HCT116 (cell line): ENCODE measurements at regions not wholly inside any gene's neighbourhood (a gene's known extent, or its start where the extent isn't known, plus 50 kb on each side); places are given as distances from the start of the nearest gene placed in this dataset.

Experiments used
- ATAC-seq: fragments of 200-7000 bp; cut with Tn5 transposase; 2 replicates; pipeline ENCODE4 v1.9.1; 2020; ENCODE audit warnings: mild to moderate bottlenecking, moderate library complexity
- BruUV-seq: library from RNA; stranded (reverse); fragments of 400-500 nt; replicated peaks from 2 replicates; lab custom pipeline; 2021; lab: Mats Ljungman, UMichigan
- CTCF ChIA-PET: fragments of 300-600 bp; sonication (Branson Sonifier 250); formaldehyde crosslinking; loops from one replicate; lab custom pipeline; 2021; ENCODE audit warnings: antibody characterized with exemption; lab: Charles Lee
- POLR2A ChIA-PET: fragments of 300-600, 350-600 bp; sonication (Branson Sonifier 250); formaldehyde crosslinking; loops from one replicate; lab custom pipeline; 2021; ENCODE audit warnings: antibody characterized with exemption; lab: Charles Lee
- RAD21 ChIA-PET, 2 experiments: fragments of 300-600 bp; sonication (Branson Sonifier 250); formaldehyde crosslinking; loops; one replicate each; lab custom pipeline; 2023; ENCODE audit warnings: low total read pairs in 2 of 2; ENCODE audit not compliant: uncharacterized antibody in 2 of 2, unreplicated experiment in 2 of 2, low non-redundant PET in 1 of 2; lab: Charles Lee
- DNase-seq: peaks from one replicate; pipeline ENCODE4 v3.0.0-alpha.2; 2010; ENCODE audit warnings: low read depth, low spot score
- H2AFZ ChIP-seq: fragments of 200-600 bp; shearing (Covaris generic), sonication (generic); 2 replicates; pipeline ENCODE4 v1.6.1; 2017; ENCODE audit warnings: low read depth, mixed run types, mixed read lengths, antibody characterized with exemption, low read length; ENCODE audit not compliant: poor library complexity, severe bottlenecking
- H3K27ac ChIP-seq: 2 replicates; pipeline ENCODE4 v1.5.1; 2012; ENCODE audit warnings: low read depth, low read length
- H3K27me3 ChIP-seq: fragments of 200-600 bp; sonication (generic); 2 replicates; pipeline ENCODE4 v1.6.1; 2016; ENCODE audit warnings: mixed run types, low read length, mixed read lengths; ENCODE audit not compliant: insufficient read depth
- H3K36me3 ChIP-seq, 2 experiments: fragments of 200-500 bp in 1 of 2; fragments of 200-600 bp in 1 of 2; sonication (Bioruptor generic) in 1 of 2; sonication (generic) in 1 of 2; 2 replicates each; pipeline versions ENCODE4 v1.5.1 to v1.6.1; 2014 to 2016; ENCODE audit warnings: low read length in 2 of 2, inconsistent platforms in 1 of 2, mixed read lengths in 1 of 2, mixed run types in 1 of 2; ENCODE audit not compliant: insufficient read depth in 2 of 2, control insufficient read depth in 1 of 2
- H3K4me1 ChIP-seq, 2 experiments: fragments of 200-600 bp in 1 of 2; sonication (generic) in 1 of 2; 2 replicates each; pipeline versions ENCODE4 v1.5.1 to v1.6.1; 2012 to 2017; ENCODE audit warnings: low read length in 2 of 2, inconsistent platforms in 1 of 2, mild to moderate bottlenecking in 1 of 2, mixed read lengths in 1 of 2, mixed run types in 1 of 2, moderate library complexity in 1 of 2; ENCODE audit not compliant: insufficient read depth in 2 of 2, control insufficient read depth in 1 of 2
- H3K4me2 ChIP-seq: fragments of 200-600 bp; sonication (generic); 2 replicates; pipeline ENCODE4 v1.6.1; 2017; ENCODE audit warnings: mixed run types, low read length, mixed read lengths
- H3K4me3 ChIP-seq, 2 experiments: fragments of 200-600 bp in 1 of 2; sonication (generic) in 1 of 2; replicated peaks in 1 of 2; 2 replicates each; pipeline ENCODE4 v1.5.1; 2011 to 2016; ENCODE audit warnings: low read length in 2 of 2, control low read depth in 1 of 2, low read depth in 1 of 2, mild to moderate bottlenecking in 1 of 2, mixed read lengths in 1 of 2, mixed run types in 1 of 2
- H3K79me2 ChIP-seq: fragments of 200-600 bp; sonication (generic); 2 replicates; pipeline ENCODE4 v1.6.1; 2017; ENCODE audit warnings: mild to moderate bottlenecking, mixed run types, low read length, moderate library complexity, mixed read lengths; ENCODE audit not compliant: insufficient read depth
- H3K9ac ChIP-seq: fragments of 200-600 bp; sonication (generic); 2 replicates; pipeline ENCODE4 v1.6.1; 2016; ENCODE audit warnings: low read length, mixed read lengths
- H3K9me2 ChIP-seq: fragments of 200-600 bp; sonication (generic), shearing (Covaris generic); 2 replicates; pipeline ENCODE4 v1.6.1; 2017; ENCODE audit warnings: mixed run types, mild to moderate bottlenecking, moderate library complexity; ENCODE audit not compliant: insufficient read depth
- H3K9me3 ChIP-seq, 2 experiments: fragments of 200-500 bp in 1 of 2; fragments of 200-600 bp in 1 of 2; sonication (Bioruptor generic) in 1 of 2; sonication (generic) in 1 of 2; 2 replicates each; pipeline ENCODE4 v1.6.1; 2014 to 2017; ENCODE audit warnings: low read length in 2 of 2, mixed read lengths in 2 of 2, inconsistent platforms in 1 of 2, low read depth in 1 of 2, mild to moderate bottlenecking in 1 of 2, mixed run types in 1 of 2, moderate library complexity in 1 of 2; ENCODE audit not compliant: control insufficient read depth in 1 of 2, insufficient read depth in 1 of 2
- H4K20me1 ChIP-seq: fragments of 200-600 bp; sonication (generic), shearing (Covaris generic); 2 replicates; pipeline ENCODE4 v1.6.1; 2017; ENCODE audit warnings: mixed run types, mild to moderate bottlenecking, moderate library complexity; ENCODE audit not compliant: insufficient read depth
- CBX3 ChIP-seq: IDR thresholded peaks from 2 replicates; pipeline ENCODE4 v1.6.1; 2012; ENCODE audit warnings: low read depth
- EGR1 ChIP-seq: IDR thresholded peaks from 2 replicates; pipeline ENCODE4 v1.6.1; 2012; ENCODE audit warnings: low read depth
- FOSL1 ChIP-seq: IDR thresholded peaks from 2 replicates; pipeline ENCODE4 v1.6.1; 2012; ENCODE audit warnings: low read depth
- POLR2AphosphoS5 ChIP-seq: IDR thresholded peaks from 2 replicates; pipeline ENCODE4 v1.6.1; 2011; ENCODE audit warnings: mild to moderate bottlenecking, low read depth, low read length, moderate library complexity
- TCF7L2 ChIP-seq: IDR thresholded peaks from 2 replicates; pipeline ENCODE4 v1.7.0; 2011; ENCODE audit warnings: borderline replicate concordance, inconsistent platforms; ENCODE audit not compliant: insufficient read depth, insufficient read length; ENCODE audit errors: extremely low read depth
- YY1 ChIP-seq: IDR thresholded peaks from 2 replicates; pipeline ENCODE4 v1.6.1; 2011; ENCODE audit warnings: low read length, low read depth, moderate library complexity, mild to moderate bottlenecking; ENCODE audit not compliant: insufficient replicate concordance; ENCODE audit errors: extremely low read depth
- ZBTB33 ChIP-seq: IDR thresholded peaks from 2 replicates; pipeline ENCODE4 v1.6.1; 2011; ENCODE audit warnings: mild to moderate bottlenecking, low read length, moderate library complexity; ENCODE audit not compliant: insufficient replicate concordance; ENCODE audit errors: extremely low read depth
- ZNF274 ChIP-seq: fragments of 200-500 bp; sonication (Bioruptor generic); IDR thresholded peaks from 2 replicates; pipeline ENCODE4 v1.6.1; 2014; ENCODE audit warnings: mild to moderate bottlenecking, low read depth, low read length, inconsistent platforms
- intact Hi-C: fragments of 100-400 bp; cut with micrococcal nuclease; formaldehyde crosslinking; loops from 2 replicates; pipeline ENCODE4 v1.10.0; 2022
- TF ChIP-seq, protein P1 (sequence below), 3 experiments: fragments of 200-600 bp in 1 of 3; sonication (generic) in 1 of 3; IDR thresholded peaks in 2 of 3; conservative IDR thresholded peaks in 1 of 3; 2 replicates each; pipeline ENCODE4 v1.5.1; 2012 to 2017; ENCODE audit warnings: low read depth in 2 of 3, low read length in 2 of 3, antibody characterized with exemption in 1 of 3, borderline replicate concordance in 1 of 3, control low read depth in 1 of 3, mild to moderate bottlenecking in 1 of 3, mixed read lengths in 1 of 3, mixed run types in 1 of 3, moderate library complexity in 1 of 3; ENCODE audit not compliant: insufficient read depth in 1 of 3

- BruUV-seq: no TSS peak
- H3K27ac ChIP-seq: no peak overlapping the region
- TF ChIP-seq EGR1 (no peak), ZBTB33 (no peak), FOSL1 (no peak), ZNF274 (no peak), POLR2AphosphoS5 (no peak), TCF7L2 (no peak), CBX3 (no peak), YY1 (no peak)
- TF ChIP-seq, protein P1, sequence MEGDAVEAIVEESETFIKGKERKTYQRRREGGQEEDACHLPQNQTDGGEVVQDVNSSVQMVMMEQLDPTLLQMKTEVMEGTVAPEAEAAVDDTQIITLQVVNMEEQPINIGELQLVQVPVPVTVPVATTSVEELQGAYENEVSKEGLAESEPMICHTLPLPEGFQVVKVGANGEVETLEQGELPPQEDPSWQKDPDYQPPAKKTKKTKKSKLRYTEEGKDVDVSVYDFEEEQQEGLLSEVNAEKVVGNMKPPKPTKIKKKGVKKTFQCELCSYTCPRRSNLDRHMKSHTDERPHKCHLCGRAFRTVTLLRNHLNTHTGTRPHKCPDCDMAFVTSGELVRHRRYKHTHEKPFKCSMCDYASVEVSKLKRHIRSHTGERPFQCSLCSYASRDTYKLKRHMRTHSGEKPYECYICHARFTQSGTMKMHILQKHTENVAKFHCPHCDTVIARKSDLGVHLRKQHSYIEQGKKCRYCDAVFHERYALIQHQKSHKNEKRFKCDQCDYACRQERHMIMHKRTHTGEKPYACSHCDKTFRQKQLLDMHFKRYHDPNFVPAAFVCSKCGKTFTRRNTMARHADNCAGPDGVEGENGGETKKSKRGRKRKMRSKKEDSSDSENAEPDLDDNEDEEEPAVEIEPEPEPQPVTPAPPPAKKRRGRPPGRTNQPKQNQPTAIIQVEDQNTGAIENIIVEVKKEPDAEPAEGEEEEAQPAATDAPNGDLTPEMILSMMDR (IDR thresholded peaks at IDR 0.05 in 2 of 3, conservative IDR thresholded peaks at IDR 0.05 in 1 of 3; ENCODE audit: borderline replicate concordance in 1 of 3, insufficient read depth in 1 of 3, low read depth in 2 of 3, low read length in 2 of 3): no peak
- no peaks in the 10 kb centered on the region for H3K27me3 ChIP-seq
- H3K9ac ChIP-seq: no peak overlapping the region
- H3K79me2 ChIP-seq: no peaks in the 10 kb centered on the region
- DNase-seq (no peak), ATAC-seq (no peak)
- H2AFZ ChIP-seq: no peak overlapping the region
- H3K4me2 ChIP-seq: no peak overlapping the region
- RAD21 ChIA-PET: no interaction called here
- POLR2A ChIA-PET: no interaction called here
- no peaks in the 10 kb centered on the region for H3K4me1 ChIP-seq
- no peaks in the 10 kb centered on the region for H4K20me1 ChIP-seq
- no peaks in the 10 kb centered on the region for H3K9me3 ChIP-seq
- intact Hi-C loops: no loop called here
- no peaks in the 10 kb centered on the region for H3K36me3 ChIP-seq
- CTCF ChIA-PET: no interaction called here
- H3K9me2 ChIP-seq: no peaks in the 10 kb centered on the region
- H3K4me3 ChIP-seq: no peak overlapping the region
Observed at GRCh38 chr2:16437189-16437588, 228.4 kb downstream of the CYRIA start.
